Right lobe of liver (tissue), 6 donors: ENCODE measurements at regions not wholly inside any gene's neighbourhood (a gene's known extent, or its start where the extent isn't known, plus 50 kb on each side); places are given as distances from the start of the nearest gene placed in this dataset.
A peak's percentile ranks its signal among the peaks of the same experiment; 100 is the strongest.
"Not testable (repeated sequence)": the region's sequence is repeated elsewhere in the genome, so short reads cannot be mapped to it uniquely, and the experiment has no call there.

Experiments used
- ATAC-seq, 4 donors: fragments of 200-7000 bp; cut with Tn5 transposase; one replicate each; pipeline ENCODE4 v1.9.1; 2020; ENCODE audit warnings: mild to moderate bottlenecking in 4 of 4, moderate library complexity in 4 of 4
- DNase-seq, 3 donors: peaks; one replicate each; pipeline ENCODE4 v3.0.0-alpha.2; 2020
- H3K27ac ChIP-seq, 3 donors: fragments of 200-600 bp; one replicate each; pipeline ENCODE4 v1.8.0; 2022
- H3K27me3 ChIP-seq, 2 donors: fragments of 200-600 bp; one replicate each; pipeline ENCODE4 v1.8.0; 2022
- H3K36me3 ChIP-seq, 4 donors: fragments of 200-600 bp; sonication (generic) in 1 of 4; one replicate each; pipeline versions ENCODE4 v1.5.1 to v1.8.0; 2017 to 2022; ENCODE audit warnings: control low read depth in 1 of 4
- H3K4me1 ChIP-seq, 4 donors: fragments of 200-600 bp; sonication (generic) in 1 of 4; one replicate each; pipeline versions ENCODE4 v1.5.1 to v1.8.0; 2017 to 2022; ENCODE audit warnings: control low read depth in 1 of 4
- H3K4me3 ChIP-seq, 3 donors: fragments of 200-600 bp; one replicate each; pipeline ENCODE4 v1.8.0; 2022
- H3K9me3 ChIP-seq, 4 donors: fragments of 200-600 bp; sonication (generic) in 1 of 4; one replicate each; pipeline versions ENCODE4 v1.5.1 to v1.8.0; 2017 to 2022; ENCODE audit warnings: control low read depth in 1 of 4
- POLR2A ChIP-seq: fragments of 450-650 bp; IDR thresholded peaks from one replicate; pipeline ENCODE4 v1.6.1; 2017; ENCODE audit warnings: antibody characterized with exemption, mild to moderate bottlenecking
- WGBS: methylation state at CpG from one replicate; pipeline ENCODE4 v1.1.6; 2018; ENCODE audit warnings: low coverage, low lambda C conversion rate; ENCODE audit not compliant: insufficient coverage; ENCODE audit errors: missing lambda C conversion rate; 5-methylcytosine and 5-hydroxymethylcytosine counted together
- intact Hi-C, 2 donors: fragments of 100-400 bp; cut with DNase I; formaldehyde crosslinking; loops; one replicate each; pipeline versions ENCODE4 v1.11.2 to v1.14.1; 2022
- TF ChIP-seq, protein P1 (sequence below), 4 donors: fragments of 200-600 bp in 3 of 4; fragments of 450-650 bp in 1 of 4; IDR thresholded peaks; one replicate each; pipeline versions ENCODE4 v1.5.1 to v1.8.0; 2016 to 2022; ENCODE audit warnings: antibody characterized with exemption in 4 of 4, mild to moderate bottlenecking in 2 of 4
- donor health status: DM: no; HTN: yes; CAD: no.
- donor health status: DM: no; HTN: no; CAD: no.
- donor health status: DM: no; HTN: no; CAD: no.
- donor health status: DM: no; HTN: yes; CAD: no.
- donor health status: DM: no; HTN: yes; CAD: no.

GRCh38 chr15:53196242-53196641 lies 406.1 kb upstream of the ONECUT1 start:
- Histone ChIP-seq H3K27me3 (no peaks in the 10 kb centered on the region), H3K4me1 (peaks cover 0 to 5% (median 3%) of the 10 kb centered on the region in 4 donors), H3K9me3 (no peaks in the 10 kb centered on the region), H3K36me3 (no peaks in the 10 kb centered on the region), H3K4me3 (no peak overlapping the region), H3K27ac (no peak overlapping the region)
- intact Hi-C loops: loop anchor here in 1 of 2 donors (5.0 to 10.0 kb wide), 2 partner anchors 121 to 409 kb away; no protein-coding TSS in a partner anchor
- DNase-seq: no peak
- TF ChIP-seq POLR2A: no peak
- TF ChIP-seq, protein P1, sequence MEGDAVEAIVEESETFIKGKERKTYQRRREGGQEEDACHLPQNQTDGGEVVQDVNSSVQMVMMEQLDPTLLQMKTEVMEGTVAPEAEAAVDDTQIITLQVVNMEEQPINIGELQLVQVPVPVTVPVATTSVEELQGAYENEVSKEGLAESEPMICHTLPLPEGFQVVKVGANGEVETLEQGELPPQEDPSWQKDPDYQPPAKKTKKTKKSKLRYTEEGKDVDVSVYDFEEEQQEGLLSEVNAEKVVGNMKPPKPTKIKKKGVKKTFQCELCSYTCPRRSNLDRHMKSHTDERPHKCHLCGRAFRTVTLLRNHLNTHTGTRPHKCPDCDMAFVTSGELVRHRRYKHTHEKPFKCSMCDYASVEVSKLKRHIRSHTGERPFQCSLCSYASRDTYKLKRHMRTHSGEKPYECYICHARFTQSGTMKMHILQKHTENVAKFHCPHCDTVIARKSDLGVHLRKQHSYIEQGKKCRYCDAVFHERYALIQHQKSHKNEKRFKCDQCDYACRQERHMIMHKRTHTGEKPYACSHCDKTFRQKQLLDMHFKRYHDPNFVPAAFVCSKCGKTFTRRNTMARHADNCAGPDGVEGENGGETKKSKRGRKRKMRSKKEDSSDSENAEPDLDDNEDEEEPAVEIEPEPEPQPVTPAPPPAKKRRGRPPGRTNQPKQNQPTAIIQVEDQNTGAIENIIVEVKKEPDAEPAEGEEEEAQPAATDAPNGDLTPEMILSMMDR (IDR thresholded peaks at IDR 0.05): no peak
- WGBS: 50% methylated on average over 5 of the region's 5 CpGs
- ATAC-seq: no peak

DNA sequence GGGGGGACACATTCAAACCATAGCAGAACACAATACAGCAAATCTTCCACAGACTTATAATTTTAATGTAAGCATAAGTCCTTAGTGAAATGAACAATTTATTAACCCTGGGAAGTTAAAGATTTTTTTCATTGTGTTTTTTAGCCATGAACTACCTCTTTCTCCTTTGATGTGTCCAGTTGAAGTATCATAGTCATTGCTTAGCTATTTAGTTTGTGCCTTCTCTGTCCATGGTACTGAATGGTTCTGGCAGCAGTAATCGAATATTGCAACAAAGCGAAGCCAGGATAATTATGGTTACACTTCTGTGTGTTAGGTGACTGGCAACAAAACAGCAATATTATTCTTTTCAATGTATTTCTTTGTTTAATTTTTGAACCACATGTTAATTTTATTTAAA lies 403.0 kb upstream of the ONECUT1 start:
- DNase-seq: no peak
- Histone ChIP-seq H3K27me3 (no peaks in the 10 kb centered on the region), H3K4me1 (peaks cover 0 to 5% (median 3%) of the 10 kb centered on the region in 4 donors), H3K9me3 (no peaks in the 10 kb centered on the region), H3K4me3 (no peak overlapping the region), H3K36me3 (no peaks in the 10 kb centered on the region), H3K27ac (no peak overlapping the region)
- intact Hi-C loops: loop anchor here in 1 of 2 donors (10.0 kb wide), 1 partner anchor 118 kb away; no protein-coding TSS in a partner anchor
- ATAC-seq: peak in 3 of 4 donors; percentile 40 to 42 (median 41)
- no peak for TF ChIP-seq POLR2A
- TF ChIP-seq, protein P1 (IDR thresholded peaks at IDR 0.05): no peak
- 57% methylated on average over 2 of the region's 2 CpGs for WGBS

- 63% methylated on average over 4 of the region's 4 CpGs for WGBS
These were observed 399.7 kb upstream of the ONECUT1 start for GRCh38 chr15:53189860-53190259.

DNA sequence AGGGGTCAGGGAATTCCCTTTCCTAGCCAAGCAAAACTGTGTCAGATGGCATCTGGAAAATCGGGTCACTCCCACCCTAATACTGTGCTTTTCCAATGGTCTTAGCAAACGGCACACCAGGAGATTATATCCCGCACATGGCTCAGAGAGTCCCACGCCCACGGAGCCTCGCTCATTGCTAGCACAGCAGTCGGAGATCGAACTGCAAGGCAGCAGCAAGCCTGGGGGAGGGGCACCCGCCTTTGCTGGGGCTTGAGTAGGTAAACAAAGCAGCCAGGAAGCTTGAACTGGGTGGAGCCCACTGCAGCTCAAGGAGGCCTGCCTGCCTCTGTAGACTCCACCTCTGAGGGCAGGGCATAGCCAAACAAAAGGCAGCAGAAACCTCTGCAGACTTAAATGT lies 393.3 kb upstream of the ONECUT1 start:
- H3K9me3 ChIP-seq, DNase-seq, H3K4me1 ChIP-seq, H3K4me3 ChIP-seq, ATAC-seq, H3K27me3 ChIP-seq, H3K36me3 ChIP-seq, H3K27ac ChIP-seq, intact Hi-C loops: not testable (repeated sequence)
- WGBS: no CpG with 5 or more reads among the region's 9 CpGs

More at GRCh38 chr15:53189860-53190259, 399.7 kb upstream of the ONECUT1 start:
- H3K9me3 ChIP-seq: no peaks in the 10 kb centered on the region
- TF ChIP-seq, protein P1 (IDR thresholded peaks at IDR 0.05): no peak
- TF ChIP-seq POLR2A: no peak
- intact Hi-C loops: loop anchor here in 1 of 2 donors (10.0 kb wide), 1 partner anchor 115 kb away; no protein-coding TSS in a partner anchor
- ATAC-seq (no peak), DNase-seq (no peak)
- no peak overlapping the region for H3K27ac ChIP-seq
- no peak overlapping the region for H3K4me3 ChIP-seq
- no peaks in the 10 kb centered on the region for H3K4me1 ChIP-seq
- H3K27me3 ChIP-seq: no peaks in the 10 kb centered on the region
- H3K36me3 ChIP-seq: no peaks in the 10 kb centered on the region

GRCh38 chr15:53171571-53171970 lies 381.4 kb upstream of the ONECUT1 start:
- ATAC-seq (peak in 1 of 4 donors; percentile 67), DNase-seq (no peak)
- TF ChIP-seq POLR2A: no peak
- Histone ChIP-seq H3K4me3 (no peak overlapping the region), H3K9me3 (no peaks in the 10 kb centered on the region), H3K27ac (no peak overlapping the region), H3K36me3 (no peaks in the 10 kb centered on the region), H3K27me3 (no peaks in the 10 kb centered on the region), H3K4me1 (no peaks in the 10 kb centered on the region)
- intact Hi-C loops: no loop called here
- no CpG with 5 or more reads among the region's 1 CpG for WGBS
